Natural killer cell treated with Interleukin-12 subunit alpha and Interleukin-12 subunit beta and Interleukin-15 and Interleukin-18, amount 100 ng/mL, for 72 hours (primary cell): ENCODE measurements at regions not wholly inside any gene's neighbourhood (a gene's known extent, or its start where the extent isn't known, plus 50 kb on each side); places are given as distances from the start of the nearest gene placed in this dataset.

Experiments
- ATAC-seq, 2 donors: fragments of 150-1000 bp; cut with Tn5 transposase in 1 of 2; sonication (Bioruptor Pico), chemical (Tn5 transposase) in 1 of 2; 2 replicates each; pipeline ENCODE4 v1.10.0; 2021
- DNase-seq: peaks from one replicate; pipeline ENCODE4 v3.0.0; 2022; ENCODE audit warnings: low spot score
- H3K27ac Mint-ChIP-seq, 2 donors: 1 replicate in 1 of 2; 2 replicates in 1 of 2; pipeline ENCODE4 v1.8.0; 2022; ENCODE audit warnings: mixed read lengths in 2 of 2, mild to moderate bottlenecking in 1 of 2, moderate library complexity in 1 of 2
- H3K27me3 Mint-ChIP-seq, 2 donors: 1 replicate in 1 of 2; 2 replicates in 1 of 2; pipeline ENCODE4 v1.8.0; 2022; ENCODE audit warnings: mixed read lengths in 2 of 2
- H3K36me3 Mint-ChIP-seq: one replicate; pipeline ENCODE4 v1.8.0; 2022; ENCODE audit warnings: mixed read lengths
- H3K4me1 Mint-ChIP-seq, 2 donors: 1 replicate in 1 of 2; 2 replicates in 1 of 2; pipeline ENCODE4 v1.8.0; 2022; ENCODE audit warnings: low read depth in 2 of 2, mixed read lengths in 2 of 2, mild to moderate bottlenecking in 1 of 2
- H3K4me3 Mint-ChIP-seq: one replicate; pipeline ENCODE4 v1.8.0; 2022; ENCODE audit warnings: mixed read lengths
- H3K9me3 Mint-ChIP-seq: 2 replicates; pipeline ENCODE4 v1.8.0; 2022; ENCODE audit warnings: mixed read lengths

GRCh38 chr10:129322933-129323820 lies 143.9 kb upstream of the MGMT start:
- Mint-ChIP-seq H3K27me3 (peaks cover 8 to 15% of the 10 kb centered on the region in 2 donors), H3K36me3 (no peaks in the 10 kb centered on the region), H3K27ac (no peak overlapping the region), H3K4me3 (no peak overlapping the region), H3K9me3 (no peaks in the 10 kb centered on the region), H3K4me1 (no peaks in the 10 kb centered on the region)
- no peak for ATAC-seq
- DNase-seq, result no peak

- Mint-ChIP-seq H3K4me1 (no peaks in the 10 kb centered on the region), H3K36me3 (no peaks in the 10 kb centered on the region), H3K4me3 (no peak overlapping the region), H3K27ac (no peak overlapping the region), H3K9me3 (no peaks in the 10 kb centered on the region), H3K27me3 (peaks cover 8 to 16% of the 10 kb centered on the region in 2 donors)
- no peak for ATAC-seq
- no peak for DNase-seq
Measured at GRCh38 chr10:129323879-129324278, 143.2 kb upstream of the MGMT start.

GRCh38 chr10:129325893-129326292 lies 141.1 kb upstream of the MGMT start:
- Mint-ChIP-seq H3K4me1 (no peaks in the 10 kb centered on the region), H3K36me3 (no peaks in the 10 kb centered on the region), H3K27ac (no peak overlapping the region), H3K9me3 (no peaks in the 10 kb centered on the region), H3K27me3 (peaks cover 8 to 16% of the 10 kb centered on the region in 2 donors), H3K4me3 (no peak overlapping the region)
- no peak for ATAC-seq
- no peak for DNase-seq

- H3K27me3 Mint-ChIP-seq, result peaks cover 17 to 33% of the 10 kb centered on the region in 2 donors
- DNase-seq (no peak), ATAC-seq (no peak)
- H3K27ac Mint-ChIP-seq, result no peak overlapping the region
- H3K36me3 Mint-ChIP-seq, result no peaks in the 10 kb centered on the region
- H3K9me3 Mint-ChIP-seq, result no peaks in the 10 kb centered on the region
- H3K4me3 Mint-ChIP-seq, result no peak overlapping the region
- H3K4me1 Mint-ChIP-seq, result no peaks in the 10 kb centered on the region
Measured at GRCh38 chr10:129328546-129328945, 138.5 kb upstream of the MGMT start.

GRCh38 chr10:129329385-129330055 lies 137.5 kb upstream of the MGMT start:
- Mint-ChIP-seq H3K27ac (no peak overlapping the region), H3K36me3 (no peaks in the 10 kb centered on the region), H3K27me3 (peaks cover 26 to 42% of the 10 kb centered on the region in 2 donors), H3K4me1 (no peaks in the 10 kb centered on the region), H3K9me3 (no peaks in the 10 kb centered on the region), H3K4me3 (no peak overlapping the region)
- no peak for ATAC-seq
- no peak for DNase-seq

- ATAC-seq (no peak), DNase-seq (no peak)
- Mint-ChIP-seq H3K27me3 (peaks cover 26 to 42% of the 10 kb centered on the region in 2 donors), H3K4me1 (no peaks in the 10 kb centered on the region), H3K9me3 (no peaks in the 10 kb centered on the region), H3K27ac (no peak overlapping the region), H3K36me3 (no peaks in the 10 kb centered on the region), H3K4me3 (no peak overlapping the region)
Measured at GRCh38 chr10:129330211-129330610, 136.8 kb upstream of the MGMT start.

GRCh38 chr10:129331207-129331838 lies 135.7 kb upstream of the MGMT start:
- peaks cover 24 to 43% of the 10 kb centered on the region in 2 donors for H3K27me3 Mint-ChIP-seq
- no peaks in the 10 kb centered on the region for H3K4me1 Mint-ChIP-seq
- H3K36me3 Mint-ChIP-seq, result no peaks in the 10 kb centered on the region
- H3K9me3 Mint-ChIP-seq, result no peaks in the 10 kb centered on the region
- DNase-seq (no peak), ATAC-seq (no peak)
- H3K4me3 Mint-ChIP-seq, result no peak overlapping the region
- no peak overlapping the region for H3K27ac Mint-ChIP-seq

GRCh38 chr10:129331839-129332220 lies 135.2 kb upstream of the MGMT start:
- H3K9me3 Mint-ChIP-seq, result no peaks in the 10 kb centered on the region
- no peaks in the 10 kb centered on the region for H3K4me1 Mint-ChIP-seq
- DNase-seq (no peak), ATAC-seq (no peak)
- no peaks in the 10 kb centered on the region for H3K36me3 Mint-ChIP-seq
- H3K4me3 Mint-ChIP-seq, result no peak overlapping the region
- H3K27me3 Mint-ChIP-seq, result peaks cover 25 to 48% of the 10 kb centered on the region in 2 donors
- no peak overlapping the region for H3K27ac Mint-ChIP-seq

- no peak overlapping the region for H3K4me3 Mint-ChIP-seq
- no peak for DNase-seq
Measured at GRCh38 chr10:129332476-129332875, 134.6 kb upstream of the MGMT start.

GRCh38 chr10:129333706-129334105 lies 133.3 kb upstream of the MGMT start:
- no peak overlapping the region for H3K4me3 Mint-ChIP-seq
- no peak for ATAC-seq
- H3K4me1 Mint-ChIP-seq, result no peaks in the 10 kb centered on the region
- no peak overlapping the region for H3K27ac Mint-ChIP-seq
- no peaks in the 10 kb centered on the region for H3K9me3 Mint-ChIP-seq
- H3K27me3 Mint-ChIP-seq, result peaks cover 21 to 39% of the 10 kb centered on the region in 2 donors
- no peak for DNase-seq
- H3K36me3 Mint-ChIP-seq, result no peaks in the 10 kb centered on the region

More at GRCh38 chr10:129332476-129332875, 134.6 kb upstream of the MGMT start:
- no peaks in the 10 kb centered on the region for H3K36me3 Mint-ChIP-seq
- H3K4me1 Mint-ChIP-seq, result no peaks in the 10 kb centered on the region
- peaks cover 23 to 49% of the 10 kb centered on the region in 2 donors for H3K27me3 Mint-ChIP-seq
- no peak overlapping the region for H3K27ac Mint-ChIP-seq
- no peak for ATAC-seq
- H3K9me3 Mint-ChIP-seq, result no peaks in the 10 kb centered on the region

GRCh38 chr10:129334266-129334665 lies 132.8 kb upstream of the MGMT start:
- peaks cover 23 to 39% of the 10 kb centered on the region in 2 donors for H3K27me3 Mint-ChIP-seq
- H3K36me3 Mint-ChIP-seq, result no peaks in the 10 kb centered on the region
- H3K27ac Mint-ChIP-seq, result no peak overlapping the region
- no peaks in the 10 kb centered on the region for H3K9me3 Mint-ChIP-seq
- no peaks in the 10 kb centered on the region for H3K4me1 Mint-ChIP-seq
- DNase-seq (no peak), ATAC-seq (no peak)
- no peak overlapping the region for H3K4me3 Mint-ChIP-seq

- Mint-ChIP-seq H3K9me3 (no peaks in the 10 kb centered on the region), H3K27me3 (peaks cover 23 to 38% of the 10 kb centered on the region in 2 donors), H3K4me1 (no peaks in the 10 kb centered on the region), H3K4me3 (no peak overlapping the region), H3K27ac (no peak overlapping the region), H3K36me3 (no peaks in the 10 kb centered on the region)
- ATAC-seq (no peak), DNase-seq (no peak)
Measured at GRCh38 chr10:129335396-129335795, 131.6 kb upstream of the MGMT start.

- ATAC-seq (no peak), DNase-seq (no peak)
- H3K9me3 Mint-ChIP-seq, result no peaks in the 10 kb centered on the region
- H3K27ac Mint-ChIP-seq, result no peak overlapping the region
- peaks cover 22 to 33% of the 10 kb centered on the region in 2 donors for H3K27me3 Mint-ChIP-seq
- H3K4me3 Mint-ChIP-seq, result no peak overlapping the region
- no peaks in the 10 kb centered on the region for H3K4me1 Mint-ChIP-seq
- H3K36me3 Mint-ChIP-seq, result no peaks in the 10 kb centered on the region
Measured at GRCh38 chr10:129335942-129336341, 131.1 kb upstream of the MGMT start.

GRCh38 chr10:129339191-129339590 lies 127.8 kb upstream of the MGMT start:
- Mint-ChIP-seq H3K36me3 (no peaks in the 10 kb centered on the region), H3K27ac (no peak overlapping the region), H3K27me3 (peaks cover 11 to 16% of the 10 kb centered on the region in 2 donors), H3K4me1 (no peaks in the 10 kb centered on the region), H3K4me3 (no peak overlapping the region), H3K9me3 (no peaks in the 10 kb centered on the region)
- no peak for DNase-seq
- ATAC-seq, result no peak
